OCI-LY7 (cell line): ENCODE measurements at regions not wholly inside any gene's neighbourhood (a gene's known extent, or its start where the extent isn't known, plus 50 kb on each side); places are given as distances from the start of the nearest gene placed in this dataset.

ENCODE experiments used
- BruUV-seq: library from RNA; stranded (reverse); fragments of 400-500 nt; replicated peaks from 2 replicates; lab custom pipeline; 2021; lab: Mats Ljungman, UMichigan
- CTCF ChIA-PET: fragments of 300-600 bp; sonication (Branson Sonifier 250); formaldehyde crosslinking; loops from one replicate; lab custom pipeline; 2022; ENCODE audit warnings: antibody characterized with exemption; ENCODE audit not compliant: unreplicated experiment; lab: Charles Lee
- POLR2A ChIA-PET: fragments of 300-600 bp; sonication (Branson Sonifier 250); formaldehyde crosslinking; loops from one replicate; lab custom pipeline; 2022; ENCODE audit warnings: antibody characterized with exemption; lab: Charles Lee
- DNase-seq: peaks from one replicate; pipeline ENCODE4 v3.0.0-alpha.2; 2015; ENCODE audit warnings: low spot score
- H2AFZ ChIP-seq: fragments of 200-600 bp; sonication (generic), shearing (Covaris generic); 2 replicates; pipeline ENCODE4 v1.6.1; 2014; ENCODE audit warnings: mild to moderate bottlenecking, antibody characterized with exemption, low read length, moderate library complexity
- H3K27ac ChIP-seq: fragments of 200-600 bp; sonication (generic); 2 replicates; pipeline ENCODE4 v1.5.1; 2014; ENCODE audit warnings: mixed run types, low read depth, mild to moderate bottlenecking, moderate library complexity, low read length, inconsistent platforms; ENCODE audit not compliant: poor library complexity, severe bottlenecking
- H3K36me3 ChIP-seq: fragments of 200-600 bp; sonication (generic); 2 replicates; pipeline ENCODE4 v1.6.1; 2014; ENCODE audit warnings: mild to moderate bottlenecking, antibody characterized with exemption, low read length, moderate library complexity, mixed read lengths; ENCODE audit not compliant: insufficient read depth
- H3K4me1 ChIP-seq: fragments of 200-600 bp; sonication (generic); 2 replicates; pipeline ENCODE4 v1.5.1; 2014; ENCODE audit warnings: mild to moderate bottlenecking, low read length; ENCODE audit not compliant: insufficient read depth, poor library complexity, severe bottlenecking
- H3K4me2 ChIP-seq: fragments of 200-600 bp; sonication (generic); 2 replicates; pipeline ENCODE4 v1.6.1; 2014; ENCODE audit warnings: mild to moderate bottlenecking, low read length
- H3K4me3 ChIP-seq: fragments of 200-600 bp; sonication (generic); 2 replicates; pipeline ENCODE4 v1.5.1; 2014; ENCODE audit warnings: mild to moderate bottlenecking, low read depth, low read length; ENCODE audit not compliant: poor library complexity, severe bottlenecking
- H3K79me2 ChIP-seq: fragments of 200-600 bp; sonication (generic); 2 replicates; pipeline ENCODE4 v1.6.1; 2016; ENCODE audit warnings: low read depth, mild to moderate bottlenecking, low read length, moderate library complexity, mixed read lengths; ENCODE audit not compliant: insufficient read depth
- H3K9me2 ChIP-seq: fragments of 200-600 bp; sonication (generic); 2 replicates; pipeline ENCODE4 v1.6.1; 2016; ENCODE audit warnings: mild to moderate bottlenecking, low read length, mixed read lengths; ENCODE audit not compliant: insufficient read depth
- H3K9me3 ChIP-seq: fragments of 200-600 bp; sonication (generic); 2 replicates; pipeline ENCODE4 v1.6.1; 2014; ENCODE audit warnings: mild to moderate bottlenecking, mixed run types, low read length, mixed read lengths
- H4K20me1 ChIP-seq: fragments of 200-600 bp; sonication (generic); 2 replicates; pipeline ENCODE4 v1.6.1; 2014; ENCODE audit warnings: mild to moderate bottlenecking, antibody characterized with exemption, low read length, moderate library complexity, mixed read lengths; ENCODE audit not compliant: insufficient read depth
- EZH2phosphoT487 ChIP-seq: fragments of 200-600 bp; sonication (generic); IDR thresholded peaks from 2 replicates; pipeline ENCODE4 v1.6.1; 2018; ENCODE audit warnings: low read depth, borderline replicate concordance, mild to moderate bottlenecking, mixed run types, antibody characterized with exemption, low read length, moderate library complexity, mixed read lengths
- intact Hi-C: fragments of 100-400 bp; cut with micrococcal nuclease; formaldehyde crosslinking; loops from one replicate; pipeline ENCODE4 v1.10.0; 2022; ENCODE audit not compliant: unreplicated experiment
- TF ChIP-seq, protein P1 (sequence below): fragments of 200-600 bp; sonication (generic); conservative IDR thresholded peaks from 2 replicates; pipeline ENCODE4 v1.5.1; 2014; ENCODE audit warnings: mild to moderate bottlenecking, antibody characterized with exemption, low read length, moderate library complexity, mixed read lengths

DNA sequence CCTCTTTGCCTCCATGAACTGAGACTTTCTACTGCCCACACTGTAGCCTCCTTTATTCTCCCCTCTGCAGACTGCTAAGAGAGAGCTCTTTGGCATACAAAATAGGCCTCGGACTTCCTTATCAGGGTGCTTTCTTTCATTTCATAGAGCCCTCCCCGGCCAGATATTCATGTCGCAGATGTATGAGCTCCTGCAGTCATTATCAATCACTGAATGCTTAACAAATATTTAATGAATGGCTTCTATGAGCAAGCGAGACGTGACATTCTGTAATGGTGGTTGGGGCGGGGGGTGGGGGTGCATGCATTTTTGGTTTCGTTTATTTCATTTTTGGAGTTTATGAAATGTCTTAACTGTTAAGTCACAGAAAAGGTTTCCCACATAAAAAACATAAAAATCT, 344.8 kb upstream of the KAZN start:
- ChIA-PET CTCF (interaction anchor here (1.3 kb wide), 1 partner anchor 68 kb away, joined by 5 read pairs; no protein-coding TSS in a partner anchor), POLR2A (interaction anchor here (0.9 to 2.2 kb wide), 6 partner anchors 9 to 86 kb away, joined by 3 to 6 read pairs (median 5); no protein-coding TSS in a partner anchor)
- peak; percentile 56 for DNase-seq

DNA sequence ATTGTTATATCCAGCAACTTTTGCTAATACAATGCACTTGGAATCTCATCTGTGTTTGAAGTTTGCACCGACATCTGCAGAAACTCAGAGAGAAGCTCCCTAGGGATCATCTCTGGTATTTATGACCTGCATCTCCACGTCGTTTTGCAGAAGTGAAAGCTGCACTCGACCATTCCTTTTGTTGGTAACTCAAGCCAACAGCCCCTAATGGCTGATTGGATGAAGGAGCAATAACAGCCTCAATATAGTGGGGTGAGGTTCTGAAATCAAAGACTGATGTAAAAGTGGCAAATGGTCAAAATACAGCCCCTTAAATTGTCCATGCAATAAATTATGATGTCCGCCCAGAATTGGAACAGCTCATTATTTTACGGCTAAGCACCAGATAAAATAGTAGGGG, 344.2 kb upstream of the KAZN start:
- CTCF ChIA-PET: interaction anchor here (1.3 kb wide), 1 partner anchor 67 kb away, joined by 5 read pairs; no protein-coding TSS in a partner anchor
- POLR2A ChIA-PET: interaction anchor here (0.6 to 2.2 kb wide), 10 partner anchors 8 to 119 kb away, joined by 3 to 6 read pairs (median 4); no protein-coding TSS in a partner anchor
- peak overlapping the region; percentile 95 for H3K27ac ChIP-seq

More for the DNA sequence above, 344.8 kb upstream of the KAZN start:
- Histone ChIP-seq H3K79me2 (no peaks in the 10 kb centered on the region), H3K4me3 (peak overlapping the region; percentile 48), H4K20me1 (no peaks in the 10 kb centered on the region), H3K27ac (peak overlapping the region; percentile 95), H3K9me2 (no peaks in the 10 kb centered on the region), H3K36me3 (peaks cover 9% of the 10 kb centered on the region), H3K9me3 (peaks cover 11% of the 10 kb centered on the region; the same call in 1 of the 2 replicates), H3K4me1 (peaks cover 82% of the 10 kb centered on the region), H2AFZ (peak overlapping the region; percentile 40; the same call in 1 of the 2 replicates), H3K4me2 (peak overlapping the region; percentile 71)
- no peak for TF ChIP-seq EZH2phosphoT487
- TF ChIP-seq, protein P1, sequence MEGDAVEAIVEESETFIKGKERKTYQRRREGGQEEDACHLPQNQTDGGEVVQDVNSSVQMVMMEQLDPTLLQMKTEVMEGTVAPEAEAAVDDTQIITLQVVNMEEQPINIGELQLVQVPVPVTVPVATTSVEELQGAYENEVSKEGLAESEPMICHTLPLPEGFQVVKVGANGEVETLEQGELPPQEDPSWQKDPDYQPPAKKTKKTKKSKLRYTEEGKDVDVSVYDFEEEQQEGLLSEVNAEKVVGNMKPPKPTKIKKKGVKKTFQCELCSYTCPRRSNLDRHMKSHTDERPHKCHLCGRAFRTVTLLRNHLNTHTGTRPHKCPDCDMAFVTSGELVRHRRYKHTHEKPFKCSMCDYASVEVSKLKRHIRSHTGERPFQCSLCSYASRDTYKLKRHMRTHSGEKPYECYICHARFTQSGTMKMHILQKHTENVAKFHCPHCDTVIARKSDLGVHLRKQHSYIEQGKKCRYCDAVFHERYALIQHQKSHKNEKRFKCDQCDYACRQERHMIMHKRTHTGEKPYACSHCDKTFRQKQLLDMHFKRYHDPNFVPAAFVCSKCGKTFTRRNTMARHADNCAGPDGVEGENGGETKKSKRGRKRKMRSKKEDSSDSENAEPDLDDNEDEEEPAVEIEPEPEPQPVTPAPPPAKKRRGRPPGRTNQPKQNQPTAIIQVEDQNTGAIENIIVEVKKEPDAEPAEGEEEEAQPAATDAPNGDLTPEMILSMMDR: no peak
- BruUV-seq: no TSS peak
- intact Hi-C loops: loop anchor here (1.0 to 5.0 kb wide), 3 partner anchors 67 to 484 kb away; no protein-coding TSS in a partner anchor

More for the DNA sequence above, 344.2 kb upstream of the KAZN start:
- H2AFZ ChIP-seq: no peak overlapping the region
- TF ChIP-seq, protein P1: no peak
- no peaks in the 10 kb centered on the region for H3K79me2 ChIP-seq
- peaks cover 11% of the 10 kb centered on the region; the same call in 1 of the 2 replicates for H3K9me3 ChIP-seq
- peak overlapping the region; percentile 48 for H3K4me3 ChIP-seq
- intact Hi-C loops: loop anchor here (1.0 to 5.0 kb wide), 3 partner anchors 66 to 483 kb away; no protein-coding TSS in a partner anchor
- H3K36me3 ChIP-seq: peaks cover 9% of the 10 kb centered on the region; the same call in 1 of the 2 replicates
- peak; percentile 99 for DNase-seq
- no TSS peak for BruUV-seq
- no peaks in the 10 kb centered on the region for H4K20me1 ChIP-seq
- peaks cover 81% of the 10 kb centered on the region for H3K4me1 ChIP-seq
- peak overlapping the region; percentile 71 for H3K4me2 ChIP-seq
- H3K9me2 ChIP-seq: no peaks in the 10 kb centered on the region
